H1 (cell line): ENCODE measurements at regions not wholly inside any gene's neighbourhood (a gene's known extent, or its start where the extent isn't known, plus 50 kb on each side); places are given as distances from the start of the nearest gene placed in this dataset.

ENCODE experiments used
- CTCF ChIA-PET: fragments of 300-600 bp; sonication (Branson Sonifier 250); formaldehyde crosslinking; loops from one replicate; lab custom pipeline; 2021; ENCODE audit not compliant: partially characterized antibody; lab: Charles Lee
- POLR2A ChIA-PET: fragments of 300-600 bp; sonication (Branson Sonifier 250); formaldehyde crosslinking; loops from one replicate; lab custom pipeline; 2021; ENCODE audit warnings: inconsistent platforms; ENCODE audit not compliant: partially characterized antibody; lab: Charles Lee
- DNase-seq, 2 experiments: peaks; one replicate each; pipeline versions ENCODE4 v3.0.0 to v3.0.0-alpha.2; 2010 to 2022; ENCODE audit warnings: low spot score in 2 of 2, low read depth in 1 of 2, mixed read lengths in 1 of 2
- FAIRE-seq: peaks from 2 replicates; lab custom pipeline; 2011; peaks lifted over from hg19 to GRCh38; lab: Jason Lieb, UNC
- H2AFZ ChIP-seq: 2 replicates; pipeline ENCODE4 v1.8.1; 2012; ENCODE audit warnings: low read length, inconsistent platforms
- H2AK5ac ChIP-seq: 2 replicates; pipeline ENCODE4 v1.6.1; 2013; ENCODE audit warnings: low read depth, low read length
- H2BK120ac ChIP-seq: replicated peaks from 2 replicates; pipeline ENCODE3; 2013; ENCODE audit warnings: low read depth, low read length, inconsistent platforms
- H2BK12ac ChIP-seq: 2 replicates; pipeline ENCODE4 v1.6.1; 2013; ENCODE audit warnings: low read depth, low read length
- H2BK15ac ChIP-seq: 2 replicates; pipeline ENCODE4 v1.6.1; 2013; ENCODE audit warnings: low read length
- H2BK20ac ChIP-seq: 2 replicates; pipeline ENCODE4 v1.6.1; 2013; ENCODE audit warnings: low read length
- H2BK5ac ChIP-seq: 2 replicates; pipeline ENCODE4 v1.6.1; 2013; ENCODE audit warnings: low read depth, low read length
- H3K14ac ChIP-seq: 2 replicates; pipeline ENCODE4 v1.6.1; 2013; ENCODE audit warnings: inconsistent platforms; ENCODE audit not compliant: insufficient read length
- H3K18ac ChIP-seq: 2 replicates; pipeline ENCODE4 v1.6.1; 2013; ENCODE audit warnings: low read length; ENCODE audit errors: extremely low read depth
- H3K23ac ChIP-seq: 2 replicates; pipeline ENCODE4 v1.6.1; 2013; ENCODE audit warnings: inconsistent platforms; ENCODE audit not compliant: insufficient read length
- H3K23me2 ChIP-seq: 2 replicates; pipeline ENCODE4 v1.6.1; 2013; ENCODE audit warnings: low read depth, low read length
- H3K27ac ChIP-seq: 2 replicates; pipeline ENCODE4 v1.6.1; 2011; ENCODE audit warnings: low read depth, low read length, inconsistent platforms
- H3K27me3 ChIP-seq, 4 experiments: replicated peaks in 1 of 4; 1 replicate in 1 of 4; 2 replicates in 3 of 4; pipeline versions ENCODE4 v1.6.1 to v1.8.1; 2011 to 2013; ENCODE audit warnings: low read length in 3 of 4, mild to moderate bottlenecking in 3 of 4, inconsistent platforms in 2 of 4, mixed read lengths in 2 of 4, moderate library complexity in 1 of 4; ENCODE audit not compliant: control insufficient read depth in 3 of 4, insufficient read depth in 3 of 4; ENCODE audit errors: extremely low read depth in 1 of 4
- H3K36me3 ChIP-seq, 4 experiments: 2 replicates each; pipeline versions ENCODE4 v1.6.1 to v1.8.1; 2011 to 2013; ENCODE audit warnings: mild to moderate bottlenecking in 4 of 4, low read length in 3 of 4, moderate library complexity in 2 of 4, control low read depth in 1 of 4, inconsistent platforms in 1 of 4; ENCODE audit not compliant: insufficient read depth in 4 of 4, control insufficient read depth in 2 of 4
- H3K4ac ChIP-seq: replicated peaks from 2 replicates; pipeline ENCODE3; 2013; ENCODE audit warnings: low read length, low read depth, mixed read lengths, inconsistent platforms; ENCODE audit not compliant: insufficient read length
- H3K4me1 ChIP-seq, 4 experiments: replicated peaks in 1 of 4; 1 replicate in 1 of 4; 2 replicates in 3 of 4; pipeline versions ENCODE4 v1.6.1 to v1.8.1; 2011 to 2013; ENCODE audit warnings: low read length in 3 of 4, inconsistent platforms in 2 of 4, mixed read lengths in 1 of 4; ENCODE audit not compliant: insufficient read depth in 4 of 4, control insufficient read depth in 3 of 4
- H3K4me2 ChIP-seq, 2 experiments: 2 replicates each; pipeline versions ENCODE4 v1.6.1 to v1.8.1; 2011 to 2013; ENCODE audit warnings: low read depth in 2 of 2, low read length in 2 of 2, control low read depth in 1 of 2, inconsistent platforms in 1 of 2, mild to moderate bottlenecking in 1 of 2; ENCODE audit not compliant: insufficient read depth in 1 of 2
- H3K4me3 ChIP-seq, 4 experiments: fragments of 200-600, 300-600 bp in 1 of 4; sonication (generic), shearing (Covaris generic), sonication (Bioruptor Twin) in 1 of 4; 2 replicates each; pipeline versions ENCODE4 v1.5.1 to v1.8.1; 2011 to 2016; ENCODE audit warnings: low read length in 4 of 4, low read depth in 3 of 4, control low read depth in 2 of 4, inconsistent platforms in 2 of 4, mild to moderate bottlenecking in 2 of 4, mixed read lengths in 1 of 4, moderate library complexity in 1 of 4; ENCODE audit not compliant: insufficient read depth in 2 of 4; ENCODE audit errors: extremely low read depth in 1 of 4
- H3K56ac ChIP-seq: replicated peaks from 2 replicates; pipeline ENCODE3; 2013; ENCODE audit warnings: low read depth, mild to moderate bottlenecking, mixed read lengths, low read length, inconsistent platforms; ENCODE audit not compliant: insufficient read length
- H3K79me1 ChIP-seq: 2 replicates; pipeline ENCODE4 v1.6.1; 2013; ENCODE audit warnings: low read depth, low read length, control low read depth
- H3K79me2 ChIP-seq, 2 experiments: 2 replicates each; pipeline versions ENCODE4 v1.6.1 to v1.8.1; 2012 to 2013; ENCODE audit warnings: low read length in 2 of 2, mild to moderate bottlenecking in 2 of 2, inconsistent platforms in 1 of 2; ENCODE audit not compliant: insufficient read depth in 2 of 2, control insufficient read depth in 1 of 2
- H3K9ac ChIP-seq, 4 experiments: replicated peaks in 1 of 4; 1 replicate in 1 of 4; 2 replicates in 3 of 4; pipeline versions ENCODE4 v1.6.1 to v1.8.1; 2011 to 2013; ENCODE audit warnings: low read depth in 3 of 4, low read length in 3 of 4, control low read depth in 2 of 4, mild to moderate bottlenecking in 2 of 4, moderate library complexity in 2 of 4, inconsistent platforms in 1 of 4; ENCODE audit errors: extremely low read depth in 1 of 4
- H3K9me3 ChIP-seq, 2 experiments: 2 replicates each; pipeline versions ENCODE4 v1.6.1 to v1.8.1; 2012 to 2013; ENCODE audit warnings: mild to moderate bottlenecking in 2 of 2, moderate library complexity in 2 of 2, control low read depth in 1 of 2, inconsistent platforms in 1 of 2, low read depth in 1 of 2, low read length in 1 of 2, mixed read lengths in 1 of 2; ENCODE audit not compliant: insufficient read depth in 2 of 2
- H4K20me1 ChIP-seq, 2 experiments: replicated peaks in 1 of 2; 2 replicates each; pipeline versions ENCODE3 to v1.8.1; 2011 to 2013; ENCODE audit warnings: inconsistent platforms in 2 of 2, low read length in 2 of 2, mild to moderate bottlenecking in 1 of 2; ENCODE audit not compliant: insufficient read depth in 2 of 2, control insufficient read depth in 1 of 2
- H4K5ac ChIP-seq: 2 replicates; pipeline ENCODE4 v1.6.1; 2013; ENCODE audit warnings: low read length, low read depth, mixed read lengths, inconsistent platforms; ENCODE audit not compliant: insufficient read length
- H4K8ac ChIP-seq: 2 replicates; pipeline ENCODE4 v1.8.0; 2013; ENCODE audit warnings: mild to moderate bottlenecking, moderate library complexity, low read length, inconsistent platforms; ENCODE audit not compliant: insufficient read depth; ENCODE audit errors: extremely low read depth
- H4K91ac ChIP-seq: replicated peaks from 2 replicates; pipeline ENCODE3; 2013; ENCODE audit warnings: low read length, mixed read lengths, inconsistent platforms; ENCODE audit not compliant: insufficient read length
- ATF3 ChIP-seq: IDR thresholded peaks from 2 replicates; pipeline ENCODE4 v1.6.1; 2011; ENCODE audit warnings: low read depth, mild to moderate bottlenecking, low read length; ENCODE audit not compliant: insufficient read depth
- CTCF ChIP-seq, 3 experiments: IDR thresholded peaks; 1 replicate in 2 of 3; 2 replicates in 1 of 3; pipeline versions ENCODE4 v1.5.1 to v1.6.1; 2011; ENCODE audit warnings: low read length in 3 of 3, mild to moderate bottlenecking in 3 of 3, inconsistent platforms in 2 of 3, low read depth in 1 of 3, moderate library complexity in 1 of 3; ENCODE audit not compliant: insufficient read depth in 1 of 3; ENCODE audit errors: control extremely low read depth in 1 of 3
- EP300 ChIP-seq, 2 experiments: IDR thresholded peaks; 1 replicate in 1 of 2; 2 replicates in 1 of 2; pipeline ENCODE4 v1.6.1; 2011 to 2012; ENCODE audit warnings: low read depth in 2 of 2, low read length in 2 of 2, mild to moderate bottlenecking in 2 of 2, borderline replicate concordance in 1 of 2, inconsistent platforms in 1 of 2, moderate library complexity in 1 of 2
- JUN ChIP-seq: IDR thresholded peaks from 2 replicates; pipeline ENCODE4 v1.6.1; 2011; ENCODE audit warnings: low read depth, mild to moderate bottlenecking, improper control_type of control experiment, low read length
- KDM4A ChIP-seq: IDR thresholded peaks from one replicate; pipeline ENCODE4 v1.7.1; 2012; ENCODE audit warnings: low read depth, mild to moderate bottlenecking, moderate library complexity, low read length, inconsistent platforms; ENCODE audit not compliant: severe bottlenecking
- KDM5A ChIP-seq: fragments of 200-600 bp; IDR thresholded peaks from 2 replicates; pipeline ENCODE4 v1.7.1; 2012; ENCODE audit warnings: mild to moderate bottlenecking, low read length, inconsistent platforms, mixed read lengths
- MAX ChIP-seq: IDR thresholded peaks from 2 replicates; pipeline ENCODE4 v1.6.1; 2012; ENCODE audit warnings: inconsistent platforms
- RAD21 ChIP-seq, 2 experiments: IDR thresholded peaks in 1 of 2; conservative IDR thresholded peaks in 1 of 2; 2 replicates each; pipeline ENCODE4 v1.6.1; 2011; ENCODE audit warnings: low read depth in 2 of 2, low read length in 2 of 2, improper control_type of control experiment in 1 of 2, inconsistent platforms in 1 of 2, mild to moderate bottlenecking in 1 of 2, moderate library complexity in 1 of 2
- TBP ChIP-seq: IDR thresholded peaks from 2 replicates; pipeline ENCODE4 v1.6.1; 2011; ENCODE audit warnings: low read depth, low read length, improper control_type of control experiment
- WGBS, 2 experiments: shearing (Covaris generic) in 1 of 2; methylation state at CpG; one replicate each; pipeline versions ENCODE4 v1.1.6 to v1.1.7; 2013 to 2015; ENCODE audit warnings: low lambda C conversion rate in 2 of 2, mixed read lengths in 2 of 2, inconsistent platforms in 1 of 2, low coverage in 1 of 2, missing lambda C conversion rate in 1 of 2; ENCODE audit not compliant: insufficient replicate concordance in 2 of 2, insufficient coverage in 1 of 2, insufficient read length in 1 of 2; ENCODE audit errors: extremely low coverage in 1 of 2, missing lambda C conversion rate in 1 of 2; 5-methylcytosine and 5-hydroxymethylcytosine counted together

GRCh38 chr16:62408760-62409159 is 372.5 kb upstream of the CDH8 start:
- H3K36me3 ChIP-seq = no peaks in the 10 kb centered on the region
- H4K8ac ChIP-seq = 0 out of 2 replicates have a peak overlapping the region, but pooled peaks have one; percentile 80
- H2AFZ ChIP-seq = no peak overlapping the region
- no peak overlapping the region for H3K9ac ChIP-seq
- CTCF ChIA-PET = interaction anchor here (0.5 to 3.9 kb wide), 16 partner anchors 9 to 881 kb away, joined by 3 to 36 read pairs (median 4); no protein-coding TSS in a partner anchor
- no peak overlapping the region for H3K4me3 ChIP-seq
- no peak overlapping the region for H2BK20ac ChIP-seq
- H3K9me3 ChIP-seq = no peaks in the 10 kb centered on the region
- H3K4me2 ChIP-seq = peak overlapping the region; percentile 38 to 53; a peak in 2 of 4 replicates
- POLR2A ChIA-PET = interaction anchor here (1.3 kb wide), 1 partner anchor 70 kb away, joined by 3 read pairs; no protein-coding TSS in a partner anchor
- peak; percentile 63 for FAIRE-seq
- H3K4ac ChIP-seq = no peak overlapping the region
- no peaks in the 10 kb centered on the region for H3K79me1 ChIP-seq
- no peak overlapping the region for H3K56ac ChIP-seq
- H2AK5ac ChIP-seq = no peak overlapping the region
- peak; percentile 53 to 84 for DNase-seq
- H3K18ac ChIP-seq = no peak overlapping the region; the same call in 1 of the 2 replicates
- H2BK15ac ChIP-seq = no peak overlapping the region
- no peak overlapping the region for H2BK5ac ChIP-seq
- no peak overlapping the region for H3K27ac ChIP-seq
- WGBS, 2 experiments = 36% methylated on average over 23 of the region's 23 CpGs; no CpG with 5 or more reads in 1 of the 2 experiments
- H2BK120ac ChIP-seq = no peak overlapping the region
- peaks cover 0 to 2% of the 10 kb centered on the region in 2 experiments for H4K20me1 ChIP-seq
- H3K23me2 ChIP-seq = no peaks in the 10 kb centered on the region
- H2BK12ac ChIP-seq = no peak overlapping the region
- H3K4me1 ChIP-seq = peaks cover 0 to 9% (median 2%) of the 10 kb centered on the region in 4 experiments; a peak in 4 of 7 replicates
- H3K23ac ChIP-seq = no peak overlapping the region
- no peak overlapping the region for H4K5ac ChIP-seq
- no peak overlapping the region for H3K14ac ChIP-seq
- H3K79me2 ChIP-seq = no peaks in the 10 kb centered on the region
- no peak overlapping the region for H4K91ac ChIP-seq
- H3K27me3 ChIP-seq = no peaks in the 10 kb centered on the region; a peak in 2 of 7 replicates
- TF ChIP-seq MAX = peak; percentile 17; the same call in 1 of the 2 replicates
- TF ChIP-seq KDM4A = peak; percentile 32
- no peak for TF ChIP-seq EP300 (IDR thresholded peaks at IDR 0.05; ENCODE audit: borderline replicate concordance in 1 of 2, low read depth in 2 of 2, low read length in 2 of 2)
- TF ChIP-seq RAD21 (IDR thresholded peaks at IDR 0.05 in 1 of 2, conservative IDR thresholded peaks at IDR 0.05 in 1 of 2; ENCODE audit: low read depth in 2 of 2, low read length in 2 of 2) = peak; percentile 94 to 95
- TF ChIP-seq KDM5A = no peak
- TF ChIP-seq CTCF (IDR thresholded peaks at IDR 0.05; ENCODE audit: control extremely low read depth in 1 of 3, insufficient read depth in 1 of 3, low read depth in 1 of 3, low read length in 3 of 3) = peak; percentile 85 to 93 (median 91)
- TF ChIP-seq JUN = no peak
- no peak for TF ChIP-seq ATF3
- peak; percentile 27; the same call in 1 of the 2 replicates for TF ChIP-seq TBP
